ENCODE measurements at regions not wholly inside any gene's neighbourhood (a gene's known extent, or its start where the extent isn't known, plus 50 kb on each side); places are given as distances from the start of the nearest gene placed in this dataset.

- Histone ChIP-seq H3K36me3 (ENCODE audit: control insufficient read depth, insufficient read depth, low read length) (no peaks in the 10 kb centered on the region), H3K27me3 (ENCODE audit: control insufficient read depth, insufficient read depth, low read length) (no peaks in the 10 kb centered on the region), H3K4me3 (ENCODE audit: low read depth, low read length) (no peak overlapping the region)
- no peak for DNase-seq (ENCODE audit: low read depth)
- no peak for TF ChIP-seq CTCF (IDR thresholded peaks at IDR 0.05; ENCODE audit: insufficient read depth, low read length, poor library complexity, severe bottlenecking)
These were observed 216.9 kb downstream of the MATN1 start for GRCh38 chr1:30506291-30507015.

- DNase-seq (ENCODE audit: low read depth) = no peak
- Histone ChIP-seq H3K27me3 (ENCODE audit: control insufficient read depth, insufficient read depth, low read length) (no peaks in the 10 kb centered on the region), H3K4me3 (ENCODE audit: low read depth, low read length) (no peak overlapping the region), H3K36me3 (ENCODE audit: control insufficient read depth, insufficient read depth, low read length) (no peaks in the 10 kb centered on the region)
- TF ChIP-seq CTCF (IDR thresholded peaks at IDR 0.05; ENCODE audit: insufficient read depth, low read length, poor library complexity, severe bottlenecking) = no peak
These were observed 217.5 kb downstream of the MATN1 start for GRCh38 chr1:30505853-30506252.

- no peak overlapping the region for H3K4me3 ChIP-seq (ENCODE audit: low read depth, low read length)
- no peaks in the 10 kb centered on the region for H3K36me3 ChIP-seq (ENCODE audit: control insufficient read depth, insufficient read depth, low read length)
- DNase-seq (ENCODE audit: low read depth) = no peak
- H3K27me3 ChIP-seq (ENCODE audit: control insufficient read depth, insufficient read depth, low read length) = no peaks in the 10 kb centered on the region
- no peak for TF ChIP-seq CTCF (IDR thresholded peaks at IDR 0.05; ENCODE audit: insufficient read depth, low read length, poor library complexity, severe bottlenecking)
These were observed 230.9 kb downstream of the MATN1 start for GRCh38 chr1:30492451-30492850.

GRCh38 chr1:30491831-30492230 is 231.6 kb downstream of the MATN1 start:
- Histone ChIP-seq H3K27me3 (ENCODE audit: control insufficient read depth, insufficient read depth, low read length) (no peaks in the 10 kb centered on the region), H3K4me3 (ENCODE audit: low read depth, low read length) (no peak overlapping the region), H3K36me3 (ENCODE audit: control insufficient read depth, insufficient read depth, low read length) (no peaks in the 10 kb centered on the region)
- no peak for TF ChIP-seq CTCF (IDR thresholded peaks at IDR 0.05; ENCODE audit: insufficient read depth, low read length, poor library complexity, severe bottlenecking)
- no peak for DNase-seq (ENCODE audit: low read depth)

GRCh38 chr1:30490554-30491053 is 232.8 kb downstream of the MATN1 start:
- Histone ChIP-seq H3K36me3 (ENCODE audit: control insufficient read depth, insufficient read depth, low read length) (no peaks in the 10 kb centered on the region), H3K4me3 (ENCODE audit: low read depth, low read length) (no peak overlapping the region), H3K27me3 (ENCODE audit: control insufficient read depth, insufficient read depth, low read length) (no peaks in the 10 kb centered on the region)
- DNase-seq (ENCODE audit: low read depth) = no peak
- no peak for TF ChIP-seq CTCF (IDR thresholded peaks at IDR 0.05; ENCODE audit: insufficient read depth, low read length, poor library complexity, severe bottlenecking)

Data from kidney epithelial cell (primary cell).